ENCODE measurements at regions not wholly inside any gene's neighbourhood (a gene's known extent, or its start where the extent isn't known, plus 50 kb on each side); places are given as distances from the start of the nearest gene placed in this dataset.

- Histone ChIP-seq H3K4me3 (replicated peaks in 1 of 3; ENCODE audit: insufficient read depth in 1 of 3, low read depth in 1 of 3, low read length in 3 of 3) (no peak overlapping the region), H3K4me1 (ENCODE audit: control insufficient read depth, extremely low read depth, insufficient read depth, low read length) (no peaks in the 10 kb centered on the region), H3K9ac (replicated peaks; ENCODE audit: extremely low read depth, insufficient read depth, low read length) (no peak overlapping the region), H3K27me3 (ENCODE audit: control insufficient read depth in 2 of 2, insufficient read depth in 2 of 2, low read length in 2 of 2) (no peaks in the 10 kb centered on the region), H3K9me1 (replicated peaks; ENCODE audit: control insufficient read depth, extremely low read depth, insufficient read depth, low read length) (no peaks in the 10 kb centered on the region), H3K36me3 (ENCODE audit: control insufficient read depth in 2 of 2, extremely low read depth in 1 of 2, insufficient read depth in 2 of 2, low read length in 2 of 2) (no peaks in the 10 kb centered on the region), H3K4me2 (ENCODE audit: insufficient read depth, low read length) (no peak overlapping the region), H3K9me3 (replicated peaks; ENCODE audit: control insufficient read depth, insufficient read depth, low read length) (no peaks in the 10 kb centered on the region), H4K20me1 (replicated peaks; ENCODE audit: control insufficient read depth, extremely low read depth, insufficient read depth, low read length) (no peaks in the 10 kb centered on the region), H3K79me2 (ENCODE audit: control insufficient read depth, insufficient read depth, low read length) (no peaks in the 10 kb centered on the region), H2AFZ (ENCODE audit: low read depth, low read length) (no peak overlapping the region), H3K27ac (ENCODE audit: insufficient read depth, low read depth, low read length) (no peak overlapping the region)
- dilution Hi-C loops (cut with MboI; ENCODE audit: extremely low pct_ligation_motif_present, low sequenced_read_pairs), result no loop called here
- POLR2A ChIA-PET, result no interaction called here
- CTCF ChIA-PET, result no interaction called here
- FAIRE-seq, result no peak
- DNase-seq (ENCODE audit: low read depth, low spot score), result no peak
- TF ChIP-seq POLR2A (IDR thresholded peaks at IDR 0.05; ENCODE audit: low read depth, low read length), result no peak
- no peak for TF ChIP-seq MYC (IDR thresholded peaks at IDR 0.05; ENCODE audit: low read depth, low read length)
- TF ChIP-seq, protein P1, sequence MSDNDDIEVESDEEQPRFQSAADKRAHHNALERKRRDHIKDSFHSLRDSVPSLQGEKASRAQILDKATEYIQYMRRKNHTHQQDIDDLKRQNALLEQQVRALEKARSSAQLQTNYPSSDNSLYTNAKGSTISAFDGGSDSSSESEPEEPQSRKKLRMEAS (IDR thresholded peaks at IDR 0.05; ENCODE audit: insufficient read depth, insufficient read length), result no peak
- no peak for TF ChIP-seq JUN (IDR thresholded peaks at IDR 0.05; ENCODE audit: borderline replicate concordance, insufficient read depth, insufficient read length, low read depth)
- TF ChIP-seq, protein P2, sequence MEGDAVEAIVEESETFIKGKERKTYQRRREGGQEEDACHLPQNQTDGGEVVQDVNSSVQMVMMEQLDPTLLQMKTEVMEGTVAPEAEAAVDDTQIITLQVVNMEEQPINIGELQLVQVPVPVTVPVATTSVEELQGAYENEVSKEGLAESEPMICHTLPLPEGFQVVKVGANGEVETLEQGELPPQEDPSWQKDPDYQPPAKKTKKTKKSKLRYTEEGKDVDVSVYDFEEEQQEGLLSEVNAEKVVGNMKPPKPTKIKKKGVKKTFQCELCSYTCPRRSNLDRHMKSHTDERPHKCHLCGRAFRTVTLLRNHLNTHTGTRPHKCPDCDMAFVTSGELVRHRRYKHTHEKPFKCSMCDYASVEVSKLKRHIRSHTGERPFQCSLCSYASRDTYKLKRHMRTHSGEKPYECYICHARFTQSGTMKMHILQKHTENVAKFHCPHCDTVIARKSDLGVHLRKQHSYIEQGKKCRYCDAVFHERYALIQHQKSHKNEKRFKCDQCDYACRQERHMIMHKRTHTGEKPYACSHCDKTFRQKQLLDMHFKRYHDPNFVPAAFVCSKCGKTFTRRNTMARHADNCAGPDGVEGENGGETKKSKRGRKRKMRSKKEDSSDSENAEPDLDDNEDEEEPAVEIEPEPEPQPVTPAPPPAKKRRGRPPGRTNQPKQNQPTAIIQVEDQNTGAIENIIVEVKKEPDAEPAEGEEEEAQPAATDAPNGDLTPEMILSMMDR (IDR thresholded peaks at IDR 0.05; ENCODE audit: extremely low read depth in 1 of 2, insufficient read depth in 1 of 2, low read depth in 1 of 2, low read length in 2 of 2), result no peak
- TF ChIP-seq EZH2 (IDR thresholded peaks at IDR 0.05; ENCODE audit: borderline replicate concordance, low read depth, low read length, severe bottlenecking), result no peak
- no peak for TF ChIP-seq POLR2AphosphoS5 (IDR thresholded peaks at IDR 0.05; ENCODE audit: insufficient read depth, low read depth, low read length)
- TF ChIP-seq FOS (IDR thresholded peaks at IDR 0.05; ENCODE audit: borderline replicate concordance, insufficient read depth, low read length), result no peak
- no peak for TF ChIP-seq GATA2 (IDR thresholded peaks at IDR 0.05; ENCODE audit: insufficient read depth, insufficient read length, low read depth, low read length)
- BruUV-seq (replicated peaks), result no TSS peak
- intact Hi-C loops (cut with micrococcal nuclease), result no loop called here
Observed at GRCh38 chr11:91365986-91366585, 858.5 kb upstream of the FAT3 start.

Data from endothelial cell of umbilical vein (primary cell).